Inflammatory macrophage (primary cell): ENCODE measurements at regions not wholly inside any gene's neighbourhood (a gene's known extent, or its start where the extent isn't known, plus 50 kb on each side); places are given as distances from the start of the nearest gene placed in this dataset.

ENCODE experiments used
- DNase-seq, 2 donors: peaks; one replicate each; pipeline ENCODE4 v3.0.0-alpha.2; 2020 to 2022

DNA sequence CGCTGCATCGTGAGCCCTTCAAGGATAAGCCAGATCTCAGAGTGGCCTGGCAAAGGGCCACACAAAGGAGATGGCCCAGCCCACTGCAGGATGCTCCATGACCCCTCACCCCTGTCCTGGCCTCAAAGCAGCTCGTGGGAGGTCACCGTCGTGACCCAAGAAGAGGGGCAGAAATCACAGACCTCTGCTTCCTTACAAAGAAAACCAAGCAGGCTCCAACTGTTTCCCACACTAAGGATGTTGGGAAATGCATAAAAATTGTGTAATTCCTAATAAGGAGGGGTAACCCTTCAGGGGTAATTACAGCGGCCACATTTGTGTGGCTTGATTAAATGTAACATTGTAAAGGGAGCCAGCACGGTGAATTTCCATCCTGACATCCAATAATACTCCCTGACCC, 102.3 kb downstream of the BOD1L2 start:
- no peak for DNase-seq

DNA sequence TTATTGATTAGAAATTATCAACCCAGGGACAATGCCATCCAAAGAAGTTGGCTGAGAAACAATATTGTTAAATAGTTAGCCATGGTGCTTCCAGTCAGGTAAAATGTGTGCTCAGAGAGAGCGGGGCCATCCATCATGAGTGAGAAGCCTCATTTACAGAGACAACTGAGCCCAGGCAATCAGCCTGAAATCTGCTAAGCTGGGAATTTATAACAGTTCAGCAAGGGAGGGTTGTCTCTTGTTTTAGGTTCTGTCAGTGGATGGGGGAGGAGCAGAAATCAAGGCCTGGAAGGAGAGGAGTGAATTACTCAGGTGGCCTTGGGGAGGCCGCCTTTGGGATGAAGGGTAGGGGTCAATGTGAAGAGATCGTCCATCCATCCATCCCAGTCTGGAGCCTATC, 102.5 kb upstream of the ST8SIA3 start:
- DNase-seq = no peak

DNA sequence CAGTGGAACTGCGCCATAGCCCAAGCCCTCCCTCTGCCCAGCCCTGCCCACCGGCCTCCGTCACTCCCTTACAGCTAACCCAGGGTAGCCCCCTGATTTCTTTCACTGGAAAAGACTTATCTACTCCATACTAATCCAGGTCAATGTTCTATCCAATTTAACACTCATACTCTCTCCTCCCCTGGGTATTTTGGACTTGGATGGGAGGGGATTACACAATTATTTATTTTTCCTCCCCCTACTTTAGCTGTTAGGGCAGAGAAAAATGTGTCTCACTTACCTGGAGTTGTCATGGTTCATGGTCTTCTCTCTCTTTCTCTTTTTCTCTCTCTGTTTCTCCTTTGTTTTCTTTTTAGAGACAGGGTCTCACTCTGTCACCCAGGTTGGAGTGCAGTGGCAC, 100.6 kb upstream of the ST8SIA3 start:
- DNase-seq = no peak

DNA sequence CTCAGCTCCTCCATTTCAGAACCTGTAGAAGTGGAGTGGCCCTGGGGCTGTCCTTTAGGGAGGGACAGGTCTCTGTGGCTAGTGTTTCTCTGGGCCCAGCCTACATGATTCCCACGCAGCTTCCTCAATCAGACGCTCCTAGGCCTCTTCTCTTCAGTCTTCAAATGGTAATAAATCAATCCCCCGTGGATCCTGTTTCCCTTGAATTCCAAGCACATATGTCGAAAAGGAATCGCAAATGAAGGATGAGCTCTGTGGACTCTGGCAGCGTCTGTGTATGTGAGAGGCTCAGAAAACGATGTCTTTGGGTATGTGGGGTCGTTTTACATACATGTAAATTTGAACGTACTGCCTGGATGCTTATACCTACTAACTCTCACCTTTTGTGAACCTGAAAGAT, 98.5 kb upstream of the ST8SIA3 start:
- DNase-seq = no peak

DNA sequence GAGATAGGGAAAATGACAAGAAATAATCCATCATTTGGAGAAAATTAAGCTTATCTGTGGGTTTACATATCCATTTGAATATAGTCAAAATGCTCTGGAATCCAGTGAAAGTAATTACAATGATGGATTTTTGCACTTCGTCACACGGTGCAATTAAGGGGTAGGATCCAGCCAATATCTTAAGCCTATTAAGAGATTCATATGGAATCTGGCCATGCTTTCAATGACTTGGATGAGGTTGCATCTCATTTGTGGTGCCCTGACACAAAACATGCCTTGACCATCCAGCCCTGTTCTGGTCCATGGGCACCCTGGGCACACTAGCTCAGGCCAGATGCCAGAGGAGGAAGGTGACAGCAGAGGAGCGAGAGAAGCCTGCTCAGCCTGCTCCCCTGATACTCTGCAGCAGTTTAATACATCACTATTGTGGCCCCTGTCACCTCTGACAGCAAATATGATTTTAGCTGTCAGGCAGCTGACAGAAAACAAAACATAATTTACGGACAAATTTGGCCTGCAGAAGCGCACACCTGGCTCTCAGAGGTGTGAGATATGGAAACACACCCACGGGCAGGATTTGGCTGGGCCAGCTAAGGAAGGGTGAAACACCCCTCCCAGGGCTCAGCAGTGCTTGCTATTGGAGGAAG, 94.1 kb upstream of the ST8SIA3 start:
- DNase-seq = no peak

DNA sequence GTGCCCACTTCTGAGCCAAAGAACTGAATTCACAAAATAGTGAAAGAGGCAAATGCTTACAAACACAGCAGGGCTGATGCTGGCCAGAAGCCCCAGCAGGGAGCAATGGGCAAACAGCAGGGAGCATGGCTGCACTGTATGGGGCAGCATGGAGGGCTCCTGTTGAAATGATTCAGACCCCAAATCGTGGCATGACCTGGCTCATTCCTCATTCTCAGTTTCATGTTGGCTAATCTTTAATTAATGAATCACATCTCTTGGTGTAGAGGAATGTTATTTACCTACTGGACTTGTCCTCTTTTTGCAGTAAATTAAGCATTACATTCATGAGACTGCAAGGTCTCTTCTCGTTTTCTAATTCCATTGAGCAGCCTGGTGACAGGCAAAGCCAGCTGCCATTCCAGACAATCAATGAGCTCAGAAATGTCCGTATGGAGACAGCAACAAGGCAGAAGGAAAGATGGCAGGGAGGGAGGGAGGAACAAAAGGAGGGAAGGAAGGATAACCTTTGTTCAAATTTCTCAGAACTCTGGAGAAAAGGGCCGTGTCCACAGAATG, 84.9 kb upstream of the ST8SIA3 start:
- DNase-seq = no peak

DNA sequence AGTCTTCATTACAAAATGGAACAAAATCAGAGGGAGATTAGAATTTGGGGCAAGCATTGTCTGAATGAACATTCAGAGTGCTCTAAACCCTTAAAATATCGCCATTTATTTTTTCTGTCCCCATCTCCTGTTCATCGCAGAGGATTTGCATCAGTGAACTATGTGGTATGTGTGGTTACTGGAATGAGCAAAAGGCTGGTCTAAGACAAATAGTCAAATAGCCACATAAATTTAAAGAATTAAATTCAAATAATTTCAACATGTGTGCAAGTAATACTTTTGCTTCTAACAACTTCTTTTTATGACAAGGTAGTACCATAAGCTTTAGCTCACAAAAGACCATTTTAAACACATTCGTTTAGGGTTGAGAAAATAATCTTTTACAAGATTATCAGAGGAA, 82.6 kb upstream of the ST8SIA3 start:
- DNase-seq = no peak

DNA sequence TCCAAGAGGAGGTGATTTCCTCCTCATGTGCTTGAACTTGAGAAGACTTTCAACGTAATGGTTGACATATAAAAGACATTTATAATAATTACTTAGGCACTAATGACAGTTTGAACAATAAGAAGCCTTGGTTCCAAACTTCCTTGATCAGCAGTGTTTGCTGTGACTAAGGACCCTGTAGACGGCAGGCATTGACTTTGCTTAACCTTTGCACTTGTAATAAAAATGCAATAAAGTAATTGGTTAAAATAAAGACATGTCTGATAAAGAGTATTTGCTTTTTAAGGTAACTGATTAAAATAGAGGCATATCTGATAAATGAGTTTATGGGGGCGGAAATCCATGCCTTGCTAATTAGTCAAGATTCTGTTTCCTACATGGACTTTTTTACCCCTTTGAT, 82.2 kb upstream of the ST8SIA3 start:
- no peak for DNase-seq

DNA sequence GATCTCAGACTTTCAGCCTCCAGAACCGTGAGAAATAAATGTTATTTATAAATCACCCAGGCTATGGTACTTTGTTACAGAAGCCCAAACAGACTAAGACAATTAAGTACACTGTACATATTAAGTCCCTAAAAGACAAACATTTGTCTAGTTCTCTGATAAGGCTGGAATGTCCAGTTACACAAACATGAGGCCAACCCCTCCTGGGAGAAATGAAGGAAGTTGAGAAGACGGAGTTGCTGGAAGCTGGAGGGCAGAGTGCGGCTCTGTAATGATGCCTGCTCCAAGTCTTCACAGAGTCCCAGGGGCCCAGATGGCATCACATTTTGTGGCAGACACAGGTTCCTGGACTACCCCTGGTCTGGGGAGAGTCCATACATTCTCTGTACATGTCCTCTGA, 79.2 kb upstream of the ST8SIA3 start:
- DNase-seq = no peak

DNA sequence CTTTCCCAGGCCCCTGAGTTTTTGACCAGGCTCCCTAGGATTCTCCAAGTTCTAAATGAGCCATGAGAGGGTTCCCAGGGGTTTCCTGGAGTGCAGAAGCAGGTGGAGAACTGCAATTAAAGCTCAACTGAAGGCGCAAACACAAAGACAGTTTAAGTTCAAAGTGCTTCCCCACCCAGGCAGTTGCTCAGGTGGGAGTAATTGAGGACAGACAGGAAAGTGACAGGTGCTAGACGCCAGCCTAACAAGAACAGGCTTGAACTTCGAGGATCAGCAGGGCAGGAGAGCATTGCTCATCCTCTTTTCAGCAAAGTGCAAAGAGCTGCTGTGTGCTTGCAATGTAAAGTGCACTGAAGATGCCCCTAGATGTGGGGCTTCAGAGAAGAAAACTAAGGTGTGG, 77.2 kb upstream of the ST8SIA3 start:
- no peak for DNase-seq

DNA sequence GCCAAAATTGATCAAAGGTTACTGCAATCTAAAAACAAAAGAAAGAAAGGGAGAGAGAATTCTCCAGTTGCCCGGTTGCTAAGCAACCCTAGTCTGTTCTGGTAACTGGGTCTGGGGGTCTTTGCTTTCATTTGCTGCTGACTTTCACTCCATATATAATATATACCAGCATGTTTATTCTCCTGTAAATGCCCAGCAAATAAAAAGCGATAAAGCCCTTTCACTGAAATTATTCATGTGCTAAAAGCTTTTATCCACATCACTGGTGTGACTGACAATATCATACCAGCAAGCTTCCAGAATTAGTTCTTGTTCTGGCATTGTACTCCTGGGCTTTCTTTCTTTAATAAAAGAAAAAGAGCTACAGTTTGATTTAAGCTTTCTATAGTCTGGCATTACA, 75.5 kb upstream of the ST8SIA3 start:
- no peak for DNase-seq

DNA sequence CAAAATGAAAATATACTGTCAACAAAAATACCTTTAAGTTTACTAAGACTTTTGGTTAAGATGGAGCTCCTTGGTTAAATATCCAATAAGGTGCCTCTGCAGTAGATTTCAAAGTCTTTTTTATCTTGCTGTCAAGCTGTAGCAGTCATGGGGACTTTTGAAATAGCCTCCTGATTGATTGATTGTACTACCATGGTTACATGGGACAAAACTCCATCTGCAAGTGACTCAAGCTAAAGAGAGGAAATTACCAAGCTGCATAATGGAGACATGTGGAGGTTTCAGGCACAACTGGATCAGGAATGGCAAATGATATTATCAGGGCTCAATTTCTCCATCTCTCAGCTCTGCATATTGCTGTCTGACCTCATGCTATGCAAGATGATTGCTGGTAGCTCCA, 73.4 kb upstream of the ST8SIA3 start:
- no peak for DNase-seq

DNA sequence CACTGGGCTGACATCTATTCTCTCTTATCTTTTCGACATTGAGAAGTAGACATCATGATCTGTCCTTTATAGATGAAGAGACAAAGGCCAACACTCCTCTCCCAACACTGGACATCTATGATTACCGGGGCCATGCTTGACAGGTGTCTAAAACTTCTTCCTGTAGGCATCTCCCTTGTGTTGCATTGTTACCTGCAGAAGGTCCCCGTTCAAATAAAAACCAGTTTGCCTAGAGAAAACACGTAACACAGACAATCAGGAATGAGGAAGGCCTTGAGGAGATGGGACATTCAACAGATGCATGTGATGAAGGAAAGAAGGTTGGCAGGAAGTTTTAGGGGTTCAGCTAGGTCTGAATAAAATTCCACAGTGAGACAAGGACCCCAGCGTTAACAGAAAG, 70.8 kb upstream of the ST8SIA3 start:
- DNase-seq = no peak

DNA sequence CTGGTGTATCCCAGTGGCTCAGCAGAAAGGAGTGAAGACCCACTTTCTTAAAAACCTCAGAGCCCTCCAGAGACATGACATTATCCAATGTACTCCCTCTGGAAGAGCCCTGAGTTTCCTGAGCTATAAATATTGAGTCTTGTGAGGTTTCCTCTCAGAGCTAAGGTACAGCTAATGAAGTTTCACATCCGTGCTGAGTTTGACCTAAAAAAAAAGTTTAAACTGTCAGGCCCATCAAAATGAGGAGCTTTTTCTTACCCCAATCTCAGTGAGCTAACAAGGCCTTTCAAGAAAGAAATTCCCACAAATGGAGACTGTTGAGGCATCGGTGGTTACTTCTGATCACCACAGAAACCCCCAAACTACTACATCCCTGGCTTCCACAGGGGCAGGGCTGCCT, 65.4 kb upstream of the ST8SIA3 start:
- no peak for DNase-seq

DNA sequence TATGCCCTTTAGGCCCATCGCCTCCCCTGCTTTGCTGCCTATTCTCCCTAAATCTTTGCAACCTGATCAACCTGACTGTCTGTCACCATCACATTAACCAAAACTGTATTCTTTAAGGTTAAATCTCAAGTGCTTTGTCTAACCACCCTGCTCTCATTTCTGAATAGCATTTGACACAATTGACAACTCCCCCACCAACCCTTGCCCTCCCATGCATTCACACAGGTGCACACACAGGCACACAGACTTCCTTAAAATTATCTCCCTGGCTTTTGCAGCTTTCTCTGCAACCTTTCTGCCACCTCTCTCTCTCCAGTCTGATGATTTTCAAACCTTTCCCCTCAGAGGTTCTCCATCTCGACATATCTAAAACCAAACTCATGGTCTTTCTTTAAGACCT, 64.6 kb upstream of the ST8SIA3 start:
- no peak for DNase-seq

DNA sequence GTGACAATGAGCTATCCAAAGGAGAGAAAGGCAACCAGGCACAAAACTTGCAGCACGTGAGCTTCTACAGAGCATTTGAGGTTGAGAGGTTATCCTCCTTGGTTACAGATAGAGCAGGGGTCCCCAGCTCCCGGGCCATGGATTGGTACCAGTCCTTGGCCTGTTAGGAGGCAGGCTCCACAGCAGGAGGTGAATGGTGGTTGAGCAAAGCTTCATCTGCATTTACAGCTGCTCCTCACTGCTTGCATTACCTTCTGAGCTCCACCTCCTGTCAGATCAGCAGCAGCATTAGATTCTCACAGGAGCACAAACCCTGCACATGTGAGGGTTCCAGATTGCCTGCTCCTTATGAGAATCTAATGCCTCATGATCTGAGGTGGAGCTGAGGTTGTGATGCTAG, 57.8 kb upstream of the ST8SIA3 start:
- no peak for DNase-seq

DNA sequence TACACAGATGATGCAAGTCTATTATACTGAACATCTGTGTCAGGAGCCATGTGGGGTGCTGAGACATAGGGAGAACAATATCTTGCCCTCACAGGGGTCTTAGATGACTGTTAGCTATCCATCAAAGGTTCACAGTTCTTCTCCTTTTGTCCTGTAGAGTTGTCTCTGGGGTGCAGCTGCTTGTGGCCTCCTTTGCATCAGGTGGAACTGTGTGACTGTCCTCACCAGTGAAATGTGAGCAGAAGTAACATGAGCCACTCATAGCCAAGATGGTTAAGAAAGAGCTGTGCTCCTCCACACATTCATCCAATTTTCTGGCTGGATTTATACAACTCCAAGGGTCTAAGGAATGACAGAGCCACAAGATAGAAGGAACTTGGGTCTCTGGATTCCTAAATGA, 56.0 kb upstream of the ST8SIA3 start:
- DNase-seq = no peak

DNA sequence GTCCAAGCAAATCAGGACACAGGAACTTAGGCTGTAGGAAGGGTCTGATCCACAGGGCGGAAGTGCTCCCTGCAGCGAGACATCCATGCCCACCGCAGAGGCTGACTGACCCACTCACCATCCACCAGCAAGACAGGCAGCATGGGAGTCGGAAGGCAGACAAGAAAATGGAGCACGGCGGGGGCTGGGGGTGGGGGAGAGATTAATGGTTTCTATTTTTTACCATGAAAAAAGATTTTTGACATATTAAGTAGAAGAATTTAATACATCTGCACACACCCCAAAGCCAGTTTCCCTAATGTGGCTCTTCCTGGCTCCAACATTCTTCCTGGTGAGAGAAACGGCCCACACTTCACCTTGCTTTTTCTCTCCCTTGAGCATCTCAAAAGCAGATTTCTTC, 55.1 kb upstream of the ST8SIA3 start:
- DNase-seq = no peak

DNA sequence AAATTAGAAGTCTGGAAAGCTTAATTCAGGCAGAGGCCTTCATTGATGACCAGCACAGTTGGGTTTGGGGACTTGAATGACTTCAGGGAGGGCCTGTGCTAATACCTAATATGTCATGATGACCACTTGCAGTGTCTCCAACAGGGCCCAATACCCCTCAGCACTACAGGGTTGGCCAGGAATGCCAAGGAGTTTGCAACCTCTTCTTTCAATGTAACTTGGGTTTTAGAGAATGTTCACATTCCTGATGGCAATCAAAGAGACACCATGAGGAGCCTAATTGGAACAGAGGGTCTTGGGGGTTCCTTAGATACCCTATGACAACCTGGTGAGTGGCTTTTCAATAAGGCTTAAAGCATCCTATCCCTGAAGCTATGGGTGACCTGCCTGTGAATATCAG, 52.4 kb upstream of the ST8SIA3 start:
- DNase-seq = no peak

DNA sequence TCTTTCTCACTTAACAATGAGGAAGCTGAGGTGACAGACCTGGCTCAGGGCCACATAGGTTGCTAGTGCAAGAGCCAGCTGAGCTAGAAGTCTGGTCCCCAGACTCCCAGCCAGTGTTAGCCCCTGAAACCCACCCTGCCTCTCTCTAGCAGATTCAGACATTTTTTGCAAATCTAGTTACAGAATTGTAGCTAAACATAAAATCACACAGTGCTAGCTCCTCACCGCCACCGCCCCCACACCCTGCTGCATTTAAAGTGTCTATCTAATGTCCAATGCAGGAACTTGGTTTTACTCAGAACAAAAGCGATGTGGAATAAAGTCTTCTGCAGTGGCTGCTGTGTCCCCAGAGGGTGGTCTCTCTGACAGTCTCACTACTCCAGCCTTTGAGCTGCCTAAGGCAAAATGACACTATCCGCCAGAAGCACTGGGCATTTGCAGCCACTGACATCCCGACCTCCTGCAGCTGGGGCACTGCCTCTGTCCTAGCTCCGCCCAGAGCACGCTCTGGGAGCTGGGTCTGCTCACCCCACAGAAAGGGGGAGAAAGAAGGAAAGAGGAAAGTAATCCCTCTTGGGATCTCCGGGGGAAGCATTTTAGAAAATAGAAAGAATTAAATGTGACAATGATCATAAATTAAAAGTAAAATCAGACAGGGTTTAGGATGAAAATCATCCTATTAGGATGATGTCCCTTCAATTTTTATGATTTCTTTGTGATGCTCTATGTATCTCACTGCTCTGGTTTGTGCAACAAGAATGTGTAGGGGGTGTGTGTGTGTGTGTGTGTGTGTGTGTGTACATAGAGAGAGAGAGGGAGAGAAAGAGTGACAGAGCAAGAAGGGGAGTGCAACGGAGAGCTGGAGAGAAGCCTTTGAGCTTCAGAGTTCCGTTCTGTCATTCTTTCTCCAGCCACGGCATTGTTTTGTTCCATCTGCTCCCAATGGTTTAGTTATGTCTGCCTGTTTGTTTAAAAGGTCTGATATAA, 50.5 kb upstream of the ST8SIA3 start:
- no peak for DNase-seq
